HepG2 (cell line): ENCODE measurements at regions not wholly inside any gene's neighbourhood (a gene's known extent, or its start where the extent isn't known, plus 50 kb on each side); places are given as distances from the start of the nearest gene placed in this dataset.

Experiments
- ATAC-seq: fragments of 200-7000 bp; cut with Tn5 transposase; 3 replicates; pipeline ENCODE4 v1.9.1; 2020; ENCODE audit warnings: mild to moderate bottlenecking, moderate library complexity
- BruUV-seq: library from RNA; stranded (reverse); fragments of 400-500 nt; replicated peaks from 2 replicates; lab custom pipeline; 2021; lab: Mats Ljungman, UMichigan
- CTCF ChIA-PET: fragments of 300-600 bp; formaldehyde crosslinking; extraction: SDS; loops from one replicate; lab custom pipeline; 2021; ENCODE audit warnings: low total read pairs, inconsistent platforms, low intra/inter-chr PET ratio; lab: Yijun Ruan, JAX
- POLR2A ChIA-PET: fragments of 350-600 bp; sonication (Branson Sonifier 250); formaldehyde crosslinking; loops from one replicate; lab custom pipeline; 2020; ENCODE audit warnings: antibody characterized with exemption, inconsistent platforms; lab: Yijun Ruan, JAX
- DNase-seq: peaks from one replicate; pipeline ENCODE4 v3.0.0-alpha.2; 2015; ENCODE audit warnings: low spot score
- FAIRE-seq: peaks from 3 replicates; lab custom pipeline; 2011; peaks lifted over from hg19 to GRCh38; lab: Jason Lieb, UNC
- H2AFZ ChIP-seq: one replicate; pipeline ENCODE4 v1.6.1; 2011; ENCODE audit warnings: low read length, inconsistent platforms
- H3K27ac ChIP-seq: fragments of 300-600 bp; 3 replicates; pipeline ENCODE4 v1.8.0; 2011; ENCODE audit warnings: mixed run types, mild to moderate bottlenecking, mixed read lengths, low read length, inconsistent platforms; ENCODE audit not compliant: insufficient read depth; ENCODE audit errors: extremely low read length
- H3K27me3 ChIP-seq, 2 experiments: fragments of 200-600 bp in 1 of 2; 2 replicates in 1 of 2; 3 replicates in 1 of 2; pipeline versions ENCODE4 v1.6.0 to v1.8.0; 2011; ENCODE audit warnings: low read length in 2 of 2, mild to moderate bottlenecking in 2 of 2, moderate library complexity in 2 of 2, inconsistent platforms in 1 of 2; ENCODE audit not compliant: insufficient read depth in 2 of 2, control insufficient read depth in 1 of 2
- H3K36me3 ChIP-seq, 2 experiments: fragments of 200-600 bp in 1 of 2; replicated peaks in 1 of 2; 2 replicates in 1 of 2; 3 replicates in 1 of 2; pipeline versions ENCODE4 v1.5.1 to v1.8.0; 2011; ENCODE audit warnings: low read length in 2 of 2, inconsistent platforms in 1 of 2; ENCODE audit not compliant: insufficient read depth in 2 of 2, control insufficient read depth in 1 of 2
- H3K4me1 ChIP-seq: 2 replicates; pipeline ENCODE4 v1.5.1; 2012; ENCODE audit warnings: low read length, inconsistent platforms; ENCODE audit not compliant: insufficient read depth
- H3K4me2 ChIP-seq: 2 replicates; pipeline ENCODE4 v1.6.0; 2011; ENCODE audit warnings: low read depth, low read length, inconsistent platforms
- H3K4me3 ChIP-seq, 3 experiments: fragments of 200-600 bp in 1 of 3; sonication (generic), shearing (Covaris generic) in 1 of 3; replicated peaks in 1 of 3; 2 replicates each; pipeline ENCODE4 v1.5.1; 2011 to 2016; ENCODE audit warnings: low read length in 3 of 3, inconsistent platforms in 2 of 3, low read depth in 2 of 3, mild to moderate bottlenecking in 2 of 3, control low read depth in 1 of 3, mixed read lengths in 1 of 3; ENCODE audit not compliant: insufficient read depth in 1 of 3
- H3K79me2 ChIP-seq: one replicate; pipeline ENCODE4 v1.6.1; 2011; ENCODE audit warnings: low read length, inconsistent platforms; ENCODE audit not compliant: insufficient read depth
- H3K9ac ChIP-seq: 2 replicates; pipeline ENCODE4 v1.6.0; 2011; ENCODE audit warnings: mild to moderate bottlenecking, low read depth, low read length, inconsistent platforms; ENCODE audit not compliant: insufficient read depth
- H3K9me3 ChIP-seq: 2 replicates; pipeline ENCODE4 v1.5.1; 2012; ENCODE audit warnings: mild to moderate bottlenecking, low read length
- H4K20me1 ChIP-seq: 2 replicates; pipeline ENCODE4 v1.6.0; 2011; ENCODE audit warnings: inconsistent platforms, mild to moderate bottlenecking, low read length, moderate library complexity; ENCODE audit not compliant: insufficient read depth
- ATF2 ChIP-seq: sonication (generic); formaldehyde crosslinking; IDR thresholded peaks from 2 replicates; pipeline ENCODE4 v1.4.0; 2020; ENCODE audit warnings: missing genetic modification reagents
- GABPB1 ChIP-seq: IDR thresholded peaks from 2 replicates; pipeline ENCODE4 v1.6.1; 2016; ENCODE audit warnings: mild to moderate bottlenecking, missing genetic modification reagents, moderate library complexity, missing compliant biosample characterization
- KDM4B ChIP-seq: sonication (generic); formaldehyde crosslinking; IDR thresholded peaks from 2 replicates; pipeline ENCODE4 v1.4.0; 2020; ENCODE audit warnings: missing genetic modification reagents
- NPAS2 ChIP-seq: sonication (generic); formaldehyde crosslinking; IDR thresholded peaks from 2 replicates; pipeline ENCODE4 v1.8.0; 2022; ENCODE audit warnings: mild to moderate bottlenecking, missing genetic modification reagents, borderline replicate concordance
- PBX2 ChIP-seq: IDR thresholded peaks from 2 replicates; pipeline ENCODE4 v1.6.1; 2016; ENCODE audit warnings: control low read depth
- PRPF4 ChIP-seq: fragments of 200-400 bp; formaldehyde crosslinking; IDR thresholded peaks from 2 replicates; pipeline ENCODE4 v1.6.1; 2016; ENCODE audit warnings: low read length, low read depth; ENCODE audit not compliant: poor library complexity, severe bottlenecking
- TCF12 ChIP-seq, 2 experiments: fragments of 450-650 bp in 1 of 2; sonication (generic) in 1 of 2; formaldehyde crosslinking in 1 of 2; IDR thresholded peaks; 2 replicates each; pipeline versions ENCODE4 v1.6.1 to v1.8.0; 2017 to 2022; ENCODE audit warnings: antibody characterized with exemption in 1 of 2, mild to moderate bottlenecking in 1 of 2, missing genetic modification reagents in 1 of 2, moderate library complexity in 1 of 2
- ZNF496 ChIP-seq: sonication (generic); formaldehyde crosslinking; IDR thresholded peaks from 2 replicates; pipeline ENCODE4 v1.8.1; 2023; ENCODE audit warnings: mild to moderate bottlenecking, moderate library complexity, missing genetic modification reagents; ENCODE audit not compliant: insufficient replicate concordance
- ZNF503 ChIP-seq: sonication (generic); formaldehyde crosslinking; IDR thresholded peaks from 2 replicates; pipeline ENCODE4 v1.4.0; 2020; ENCODE audit warnings: missing genetic modification reagents
- ZNF562 ChIP-seq: sonication (generic); formaldehyde crosslinking; IDR thresholded peaks from 2 replicates; pipeline ENCODE4 v1.8.0; 2022; ENCODE audit warnings: missing genetic modification reagents, borderline replicate concordance
- ZNF572 ChIP-seq: sonication (generic); formaldehyde crosslinking; IDR thresholded peaks from 2 replicates; pipeline ENCODE4 v1.5.1; 2020; ENCODE audit warnings: mild to moderate bottlenecking, missing genetic modification reagents
- ZNF580 ChIP-seq: IDR thresholded peaks from 2 replicates; pipeline ENCODE4 v1.6.1; 2016; ENCODE audit warnings: low read depth, borderline replicate concordance
- ZNF589 ChIP-seq: sonication (generic); formaldehyde crosslinking; conservative IDR thresholded peaks from 2 replicates; pipeline ENCODE4 v1.8.0; 2022; ENCODE audit warnings: mild to moderate bottlenecking, moderate library complexity, missing genetic modification reagents
- WGBS: methylation state at CpG from one replicate; pipeline ENCODE4 v1.1.6; 2017; ENCODE audit warnings: low lambda C conversion rate; 5-methylcytosine and 5-hydroxymethylcytosine counted together
- in situ Hi-C: cut with HindIII; loops from 2 replicates; pipeline ENCODE4 v1.10.0; 2017; ENCODE audit warnings: low pct_unique_long_range_greater_than_20kb; ENCODE audit not compliant: extremely low pct_ligation_motif_present
- intact Hi-C: fragments of 100-400 bp; cut with micrococcal nuclease; formaldehyde crosslinking; loops from one replicate; pipeline ENCODE4 v1.10.0; 2022; ENCODE audit not compliant: unreplicated experiment

- no peak for TF ChIP-seq ZNF562
These were observed 56.5 kb upstream of the RAPH1 start (continued) for GRCh38 chr2:203591642-203592041.

- no peak overlapping the region for H3K4me3 ChIP-seq
- BruUV-seq = no TSS peak
- 17% methylated on average over 2 of the region's 2 CpGs for WGBS
- no peak overlapping the region for H3K9ac ChIP-seq
- ChIA-PET POLR2A (no interaction called here), CTCF (no interaction called here)
- no peak for DNase-seq
- H3K4me2 ChIP-seq = no peak overlapping the region
- H2AFZ ChIP-seq = no peak overlapping the region
- H3K9me3 ChIP-seq = no peaks in the 10 kb centered on the region
- intact Hi-C loops = no loop called here
- H3K79me2 ChIP-seq = no peaks in the 10 kb centered on the region
- H4K20me1 ChIP-seq = no peaks in the 10 kb centered on the region
- no peaks in the 10 kb centered on the region for H3K36me3 ChIP-seq
- TF ChIP-seq ZNF589 (CRISPR knock-in tag) (no peak), PBX2 (CRISPR knock-in tag) (peak; percentile 64)
- H3K4me1 ChIP-seq = no peaks in the 10 kb centered on the region
- in situ Hi-C loops = no loop called here
- no peak overlapping the region for H3K27ac ChIP-seq
- no peaks in the 10 kb centered on the region for H3K27me3 ChIP-seq
- peak; percentile 35; the same call in 2 of the 3 replicates for ATAC-seq
- FAIRE-seq = no peak
These were observed 57.4 kb upstream of the RAPH1 start for GRCh38 chr2:203592470-203592869.

GRCh38 chr2:203594541-203594940 is 59.4 kb upstream of the RAPH1 start:
- H3K9me3 ChIP-seq = no peaks in the 10 kb centered on the region
- H4K20me1 ChIP-seq = no peaks in the 10 kb centered on the region
- no peaks in the 10 kb centered on the region for H3K4me1 ChIP-seq
- no TSS peak for BruUV-seq
- POLR2A ChIA-PET = no interaction called here
- H3K27me3 ChIP-seq = no peaks in the 10 kb centered on the region
- in situ Hi-C loops (no loop called here), intact Hi-C loops (no loop called here)
- H3K4me2 ChIP-seq = no peak overlapping the region
- no peak overlapping the region for H3K9ac ChIP-seq
- no peaks in the 10 kb centered on the region for H3K79me2 ChIP-seq
- DNase-seq (no peak), ATAC-seq (no peak), FAIRE-seq (no peak)
- no peaks in the 10 kb centered on the region for H3K36me3 ChIP-seq
- CTCF ChIA-PET = no interaction called here
- no peak overlapping the region for H3K4me3 ChIP-seq
- no peak overlapping the region for H2AFZ ChIP-seq
- no peak overlapping the region for H3K27ac ChIP-seq
- TF ChIP-seq KDM4B (CRISPR knock-in tag) = no peak
- no peak for TF ChIP-seq TCF12 (IDR thresholded peaks at IDR 0.05)
- no peak for TF ChIP-seq TCF12 (CRISPR knock-in tag; IDR thresholded peaks at IDR 0.05)
- no peak for TF ChIP-seq ZNF580 (CRISPR knock-in tag)
- TF ChIP-seq PRPF4 = no peak
- no peak for TF ChIP-seq ZNF572 (CRISPR knock-in tag)
- no peak for TF ChIP-seq GABPB1 (CRISPR knock-in tag)
- no peak for TF ChIP-seq ATF2 (CRISPR knock-in tag)
- TF ChIP-seq NPAS2 (CRISPR knock-in tag) = no peak
- no peak for TF ChIP-seq ZNF503 (CRISPR knock-in tag)
- no peak for TF ChIP-seq ZNF496 (CRISPR knock-in tag)
